Lower lobe of right lung (tissue), 2 donors: ENCODE measurements at regions not wholly inside any gene's neighbourhood (a gene's known extent, or its start where the extent isn't known, plus 50 kb on each side); places are given as distances from the start of the nearest gene placed in this dataset.

ENCODE experiments used
- ATAC-seq, 2 donors: fragments of 200-7000 bp; cut with Tn5 transposase; one replicate each; pipeline ENCODE4 v1.9.1; 2020 to 2022; ENCODE audit warnings: mild to moderate bottlenecking in 2 of 2, moderate library complexity in 2 of 2
- DNase-seq: peaks from one replicate; pipeline ENCODE4 v3.0.0-alpha.2; 2020
- H3K27ac ChIP-seq: fragments of 200-600 bp; one replicate; pipeline ENCODE4 v1.8.0; 2022
- H3K27me3 ChIP-seq: fragments of 200-600 bp; one replicate; pipeline ENCODE4 v1.8.0; 2022; ENCODE audit warnings: low read depth
- H3K36me3 ChIP-seq: fragments of 200-600 bp; one replicate; pipeline ENCODE4 v1.8.0; 2022; ENCODE audit warnings: mild to moderate bottlenecking
- H3K4me1 ChIP-seq: fragments of 200-600 bp; one replicate; pipeline ENCODE4 v1.8.0; 2022
- H3K4me3 ChIP-seq: fragments of 200-600 bp; one replicate; pipeline ENCODE4 v1.8.0; 2022; ENCODE audit warnings: mild to moderate bottlenecking
- H3K9me3 ChIP-seq: fragments of 200-600 bp; one replicate; pipeline ENCODE4 v1.8.0; 2022
- intact Hi-C: fragments of 100-400 bp; cut with DNase I; formaldehyde crosslinking; loops from one replicate; pipeline ENCODE4 v1.11.0; 2022
- TF ChIP-seq, protein P1 (sequence below): fragments of 200-600 bp; IDR thresholded peaks from one replicate; pipeline ENCODE4 v1.8.0; 2022; ENCODE audit warnings: antibody characterized with exemption, mild to moderate bottlenecking
- donor health status: DM: no; HTN: yes; CAD: no; lungs with severe emphysema.

DNA sequence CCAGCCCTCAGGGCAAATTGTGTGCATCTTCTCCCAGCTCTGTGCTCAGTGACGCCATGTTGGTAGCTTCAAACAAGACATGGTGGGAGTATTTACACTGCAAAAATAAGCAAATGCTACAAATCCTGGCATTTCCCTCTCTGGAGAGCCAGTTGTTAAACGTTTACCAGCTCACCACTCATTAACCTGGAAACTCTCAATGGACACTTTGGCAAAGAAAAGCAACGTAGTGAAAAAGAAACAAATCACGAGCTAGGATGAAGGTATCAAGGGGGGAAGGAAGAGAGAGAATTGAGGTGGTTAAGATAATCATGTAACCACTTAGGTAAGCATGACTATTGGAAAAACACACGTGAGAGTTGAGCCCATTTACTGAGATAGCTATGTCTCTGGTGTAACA lies 72.5 kb downstream of the MRPS30 start:
- Histone ChIP-seq H3K4me1 (no peaks in the 10 kb centered on the region), H3K27ac (no peak overlapping the region), H3K9me3 (no peaks in the 10 kb centered on the region), H3K4me3 (no peak overlapping the region), H3K36me3 (no peaks in the 10 kb centered on the region), H3K27me3 (no peaks in the 10 kb centered on the region)
- no peak for ATAC-seq
- DNase-seq, result no peak
- intact Hi-C loops, result no loop called here
- TF ChIP-seq, protein P1, sequence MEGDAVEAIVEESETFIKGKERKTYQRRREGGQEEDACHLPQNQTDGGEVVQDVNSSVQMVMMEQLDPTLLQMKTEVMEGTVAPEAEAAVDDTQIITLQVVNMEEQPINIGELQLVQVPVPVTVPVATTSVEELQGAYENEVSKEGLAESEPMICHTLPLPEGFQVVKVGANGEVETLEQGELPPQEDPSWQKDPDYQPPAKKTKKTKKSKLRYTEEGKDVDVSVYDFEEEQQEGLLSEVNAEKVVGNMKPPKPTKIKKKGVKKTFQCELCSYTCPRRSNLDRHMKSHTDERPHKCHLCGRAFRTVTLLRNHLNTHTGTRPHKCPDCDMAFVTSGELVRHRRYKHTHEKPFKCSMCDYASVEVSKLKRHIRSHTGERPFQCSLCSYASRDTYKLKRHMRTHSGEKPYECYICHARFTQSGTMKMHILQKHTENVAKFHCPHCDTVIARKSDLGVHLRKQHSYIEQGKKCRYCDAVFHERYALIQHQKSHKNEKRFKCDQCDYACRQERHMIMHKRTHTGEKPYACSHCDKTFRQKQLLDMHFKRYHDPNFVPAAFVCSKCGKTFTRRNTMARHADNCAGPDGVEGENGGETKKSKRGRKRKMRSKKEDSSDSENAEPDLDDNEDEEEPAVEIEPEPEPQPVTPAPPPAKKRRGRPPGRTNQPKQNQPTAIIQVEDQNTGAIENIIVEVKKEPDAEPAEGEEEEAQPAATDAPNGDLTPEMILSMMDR, result no peak

- no peak overlapping the region for H3K4me3 ChIP-seq
- no peak for DNase-seq
- intact Hi-C loops, result no loop called here
- no peaks in the 10 kb centered on the region for H3K27me3 ChIP-seq
- H3K4me1 ChIP-seq, result no peaks in the 10 kb centered on the region
- H3K9me3 ChIP-seq, result no peaks in the 10 kb centered on the region
- H3K36me3 ChIP-seq, result no peaks in the 10 kb centered on the region
- H3K27ac ChIP-seq, result no peak overlapping the region
- TF ChIP-seq, protein P1, result no peak
- no peak for ATAC-seq
Observed at GRCh38 chr5:44884036-44884435, 75.3 kb downstream of the MRPS30 start.

DNA sequence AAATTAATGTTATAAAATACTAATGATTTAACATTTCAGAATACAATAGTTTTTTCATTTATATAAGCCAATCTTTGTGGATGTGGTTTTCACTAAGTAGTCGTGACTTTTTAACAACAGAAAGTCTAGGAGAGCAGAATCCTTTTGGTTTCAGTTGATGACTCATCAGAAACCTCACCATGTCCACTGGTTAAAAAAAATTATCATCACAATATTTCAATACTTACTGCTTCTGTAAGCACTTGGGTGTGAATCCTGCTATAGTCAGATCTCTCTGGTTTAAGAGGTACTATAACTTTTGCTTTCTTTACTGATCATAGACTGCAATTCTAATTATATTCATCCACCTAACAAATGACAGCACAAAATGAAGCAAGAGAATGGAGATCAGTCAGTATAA lies 77.2 kb downstream of the MRPS30 start:
- TF ChIP-seq, protein P1, result no peak
- Histone ChIP-seq H3K4me1 (no peaks in the 10 kb centered on the region), H3K9me3 (peaks cover 1% of the 10 kb centered on the region), H3K27ac (no peak overlapping the region), H3K27me3 (no peaks in the 10 kb centered on the region), H3K36me3 (no peaks in the 10 kb centered on the region), H3K4me3 (no peak overlapping the region)
- intact Hi-C loops, result no loop called here
- DNase-seq (no peak), ATAC-seq (no peak)

- Histone ChIP-seq H3K27me3 (no peaks in the 10 kb centered on the region), H3K27ac (no peak overlapping the region), H3K36me3 (no peaks in the 10 kb centered on the region), H3K9me3 (peaks cover 8% of the 10 kb centered on the region), H3K4me1 (no peaks in the 10 kb centered on the region), H3K4me3 (no peak overlapping the region)
- intact Hi-C loops, result no loop called here
- no peak for ATAC-seq
- TF ChIP-seq, protein P1, result no peak
- DNase-seq, result no peak
Observed at GRCh38 chr5:44887722-44888121, 79.0 kb downstream of the MRPS30 start.

GRCh38 chr5:44888435-44888834 lies 79.7 kb downstream of the MRPS30 start:
- intact Hi-C loops, result no loop called here
- H3K4me1 ChIP-seq, result no peaks in the 10 kb centered on the region
- no peak overlapping the region for H3K27ac ChIP-seq
- TF ChIP-seq, protein P1, result no peak
- H3K9me3 ChIP-seq, result peaks cover 8% of the 10 kb centered on the region
- H3K36me3 ChIP-seq, result no peaks in the 10 kb centered on the region
- H3K27me3 ChIP-seq, result no peaks in the 10 kb centered on the region
- ATAC-seq, result no peak
- no peak overlapping the region for H3K4me3 ChIP-seq
- DNase-seq, result no peak

GRCh38 chr5:44891116-44891515 lies 82.4 kb downstream of the MRPS30 start:
- DNase-seq, result no peak
- Histone ChIP-seq H3K27me3 (no peaks in the 10 kb centered on the region), H3K9me3 (peaks cover 8% of the 10 kb centered on the region), H3K4me3 (no peak overlapping the region), H3K4me1 (no peaks in the 10 kb centered on the region), H3K36me3 (no peaks in the 10 kb centered on the region), H3K27ac (no peak overlapping the region)
- ATAC-seq, result no peak
- TF ChIP-seq, protein P1, result no peak
- intact Hi-C loops, result no loop called here
